Tibial artery (tissue), 4 donors: ENCODE measurements at regions not wholly inside any gene's neighbourhood (a gene's known extent, or its start where the extent isn't known, plus 50 kb on each side); places are given as distances from the start of the nearest gene placed in this dataset.

ENCODE experiments used
- DNase-seq, 2 donors: peaks; one replicate each; pipeline ENCODE4 v3.0.0-alpha.2; 2019
- H3K27ac ChIP-seq, 2 donors: fragments of 200-600 bp; sonication (generic) in 1 of 2; 1 replicate in 1 of 2; 2 replicates in 1 of 2; pipeline ENCODE4 v1.5.1; 2018 to 2019; ENCODE audit warnings: mild to moderate bottlenecking in 1 of 2
- H3K27me3 ChIP-seq, 2 donors: fragments of 200-600 bp; sonication (generic) in 1 of 2; one replicate each; pipeline versions ENCODE4 v1.5.1 to v1.6.0; 2016 to 2019
- H3K36me3 ChIP-seq, 3 donors: fragments of 200-600 bp; sonication (generic) in 2 of 3; one replicate each; pipeline ENCODE4 v1.5.1; 2016 to 2019; ENCODE audit warnings: mild to moderate bottlenecking in 2 of 3
- H3K4me1 ChIP-seq, 4 donors: fragments of 200-600 bp; sonication (generic) in 2 of 4; 1 replicate in 3 of 4; 2 replicates in 1 of 4; pipeline ENCODE4 v1.5.1; 2016 to 2019
- H3K4me3 ChIP-seq, 2 donors: fragments of 200-600 bp; sonication (generic) in 1 of 2; 1 replicate in 1 of 2; 2 replicates in 1 of 2; pipeline ENCODE4 v1.5.1; 2018 to 2019; ENCODE audit warnings: mild to moderate bottlenecking in 2 of 2
- H3K9me3 ChIP-seq, 3 donors: fragments of 200-600 bp; sonication (generic) in 1 of 3; one replicate each; pipeline ENCODE4 v1.5.1; 2016 to 2019
- CTCF ChIP-seq, 2 experiments: fragments of 200-600 bp in 1 of 2; fragments of 450-650 bp in 1 of 2; IDR thresholded peaks; one replicate each; pipeline ENCODE4 v1.5.1; 2017 to 2019; ENCODE audit warnings: antibody characterized with exemption in 2 of 2, mild to moderate bottlenecking in 1 of 2, moderate library complexity in 1 of 2
- intact Hi-C: fragments of 100-400 bp; cut with DNase I; formaldehyde crosslinking; loops from one replicate; pipeline ENCODE4 v1.15.0; 2023; ENCODE audit warnings: low total_unique reads

GRCh38 chr4:170139764-170140163, 50.0 kb upstream of the AADAT start:
- no peak for TF ChIP-seq CTCF (IDR thresholded peaks at IDR 0.05)
- H3K27me3 ChIP-seq, result no peaks in the 10 kb centered on the region
- intact Hi-C loops, result no loop called here
- H3K36me3 ChIP-seq, result no peaks in the 10 kb centered on the region
- H3K4me3 ChIP-seq, result no peak overlapping the region
- DNase-seq, result no peak
- no peak overlapping the region for H3K27ac ChIP-seq
- H3K4me1 ChIP-seq, result no peaks in the 10 kb centered on the region
- no peaks in the 10 kb centered on the region for H3K9me3 ChIP-seq
